WTC11 (cell line): ENCODE measurements at regions not wholly inside any gene's neighbourhood (a gene's known extent, or its start where the extent isn't known, plus 50 kb on each side); places are given as distances from the start of the nearest gene placed in this dataset.

Experiments used
- ATAC-seq: fragments of 200-7000 bp; cut with Tn5 transposase; 2 replicates; pipeline ENCODE4 v1.10.0; 2021; ENCODE audit warnings: mild to moderate bottlenecking, moderate library complexity
- CTCF ChIA-PET: fragments of 300-600 bp; sonication (Branson Sonifier 250); formaldehyde crosslinking; loops from one replicate; lab custom pipeline; 2021; ENCODE audit warnings: antibody characterized with exemption; lab: Charles Lee
- POLR2A ChIA-PET: fragments of 350-600 bp; sonication (Branson Sonifier 250); formaldehyde crosslinking; loops from one replicate; lab custom pipeline; 2021; ENCODE audit warnings: antibody characterized with exemption; lab: Charles Lee
- DNase-seq: peaks from one replicate; pipeline ENCODE4 v3.0.0; 2021; ENCODE audit warnings: low spot score
- H3K27ac Mint-ChIP-seq: 2 replicates; pipeline ENCODE4 v1.8.0; 2021; ENCODE audit warnings: mixed read lengths
- H3K27me3 Mint-ChIP-seq: 2 replicates; pipeline ENCODE4 v1.8.0; 2021; ENCODE audit warnings: low read depth, mild to moderate bottlenecking, moderate library complexity, mixed read lengths
- H3K36me3 Mint-ChIP-seq: 2 replicates; pipeline ENCODE4 v1.8.0; 2021; ENCODE audit warnings: mixed read lengths
- H3K4me1 Mint-ChIP-seq: 2 replicates; pipeline ENCODE4 v1.8.0; 2022; ENCODE audit warnings: mixed read lengths
- H3K4me3 Mint-ChIP-seq: 2 replicates; pipeline ENCODE4 v1.8.0; 2021; ENCODE audit warnings: mild to moderate bottlenecking, moderate library complexity, mixed read lengths
- H3K9me3 Mint-ChIP-seq: 2 replicates; pipeline ENCODE4 v1.8.0; 2021; ENCODE audit warnings: mixed read lengths
- ELF4 ChIP-seq: sonication (generic); formaldehyde crosslinking; IDR thresholded peaks from 2 replicates; pipeline ENCODE4 v1.8.1; 2022; ENCODE audit warnings: low read depth, mild to moderate bottlenecking, moderate library complexity, missing genetic modification reagents
- FOXP4 ChIP-seq: sonication (generic); formaldehyde crosslinking; IDR thresholded peaks from 2 replicates; pipeline ENCODE4 v1.8.0; 2022; ENCODE audit warnings: mild to moderate bottlenecking, missing genetic modification reagents
- JUN ChIP-seq: sonication (generic); formaldehyde crosslinking; IDR thresholded peaks from 2 replicates; pipeline ENCODE4 v1.8.0; 2023; ENCODE audit warnings: mild to moderate bottlenecking, missing genetic modification reagents
- TEAD4 ChIP-seq: sonication (generic); formaldehyde crosslinking; IDR thresholded peaks from 2 replicates; pipeline ENCODE4 v1.8.0; 2022; ENCODE audit warnings: mild to moderate bottlenecking, missing genetic modification reagents
- ZNF121 ChIP-seq: sonication (generic); formaldehyde crosslinking; IDR thresholded peaks from 2 replicates; pipeline ENCODE4 v1.8.0; 2023; ENCODE audit warnings: missing genetic modification reagents
- TF ChIP-seq, protein P1 (sequence below): fragments of 250-450 bp; sonication (Bioruptor Pico); IDR thresholded peaks from 2 replicates; pipeline ENCODE4 v1.9.0; 2021; ENCODE audit warnings: mild to moderate bottlenecking
- TF ChIP-seq, protein P2 (sequence below): sonication (generic); formaldehyde crosslinking; IDR thresholded peaks from 2 replicates; pipeline ENCODE4 v1.8.0; 2023; ENCODE audit warnings: mild to moderate bottlenecking, missing genetic modification reagents

GRCh38 chr2:201983800-201984199 lies 49.9 kb upstream of the FZD7 start:
- ATAC-seq (no peak), DNase-seq (no peak)
- Mint-ChIP-seq H3K4me1 (peaks cover 41% of the 10 kb centered on the region), H3K36me3 (no peaks in the 10 kb centered on the region), H3K27ac (peak overlapping the region; percentile 39), H3K4me3 (no peak overlapping the region), H3K27me3 (no peaks in the 10 kb centered on the region), H3K9me3 (no peaks in the 10 kb centered on the region)
- TF ChIP-seq, protein P1, sequence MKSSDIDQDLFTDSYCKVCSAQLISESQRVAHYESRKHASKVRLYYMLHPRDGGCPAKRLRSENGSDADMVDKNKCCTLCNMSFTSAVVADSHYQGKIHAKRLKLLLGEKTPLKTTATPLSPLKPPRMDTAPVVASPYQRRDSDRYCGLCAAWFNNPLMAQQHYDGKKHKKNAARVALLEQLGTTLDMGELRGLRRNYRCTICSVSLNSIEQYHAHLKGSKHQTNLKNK (CRISPR knock-in tag): no peak
- TF ChIP-seq JUN (CRISPR knock-in tag) (no peak), ELF4 (no peak), TEAD4 (CRISPR knock-in tag) (no peak), ZNF121 (CRISPR knock-in tag) (no peak), FOXP4 (no peak)
- TF ChIP-seq, protein P2, sequence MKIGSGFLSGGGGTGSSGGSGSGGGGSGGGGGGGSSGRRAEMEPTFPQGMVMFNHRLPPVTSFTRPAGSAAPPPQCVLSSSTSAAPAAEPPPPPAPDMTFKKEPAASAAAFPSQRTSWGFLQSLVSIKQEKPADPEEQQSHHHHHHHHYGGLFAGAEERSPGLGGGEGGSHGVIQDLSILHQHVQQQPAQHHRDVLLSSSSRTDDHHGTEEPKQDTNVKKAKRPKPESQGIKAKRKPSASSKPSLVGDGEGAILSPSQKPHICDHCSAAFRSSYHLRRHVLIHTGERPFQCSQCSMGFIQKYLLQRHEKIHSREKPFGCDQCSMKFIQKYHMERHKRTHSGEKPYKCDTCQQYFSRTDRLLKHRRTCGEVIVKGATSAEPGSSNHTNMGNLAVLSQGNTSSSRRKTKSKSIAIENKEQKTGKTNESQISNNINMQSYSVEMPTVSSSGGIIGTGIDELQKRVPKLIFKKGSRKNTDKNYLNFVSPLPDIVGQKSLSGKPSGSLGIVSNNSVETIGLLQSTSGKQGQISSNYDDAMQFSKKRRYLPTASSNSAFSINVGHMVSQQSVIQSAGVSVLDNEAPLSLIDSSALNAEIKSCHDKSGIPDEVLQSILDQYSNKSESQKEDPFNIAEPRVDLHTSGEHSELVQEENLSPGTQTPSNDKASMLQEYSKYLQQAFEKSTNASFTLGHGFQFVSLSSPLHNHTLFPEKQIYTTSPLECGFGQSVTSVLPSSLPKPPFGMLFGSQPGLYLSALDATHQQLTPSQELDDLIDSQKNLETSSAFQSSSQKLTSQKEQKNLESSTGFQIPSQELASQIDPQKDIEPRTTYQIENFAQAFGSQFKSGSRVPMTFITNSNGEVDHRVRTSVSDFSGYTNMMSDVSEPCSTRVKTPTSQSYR (CRISPR knock-in tag): no peak
- ChIA-PET POLR2A (interaction anchor here (1.1 kb wide), 1 partner anchor 11 kb away, joined by 3 read pairs; no protein-coding TSS in a partner anchor), CTCF (interaction anchor here (1.8 kb wide), 1 partner anchor 11 kb away, joined by 8 read pairs; no protein-coding TSS in a partner anchor)
